HG03039 (cell line): ENCODE measurements at regions not wholly inside any gene's neighbourhood (a gene's known extent, or its start where the extent isn't known, plus 50 kb on each side); places are given as distances from the start of the nearest gene placed in this dataset.

Source experiments
- ATAC-seq: cut with Tn5 transposase; IDR thresholded peaks from one replicate; pipeline ENCODE4 v1.9.1; 2021; ENCODE audit warnings: mild to moderate bottlenecking, moderate library complexity; ENCODE audit not compliant: unreplicated experiment

DNA sequence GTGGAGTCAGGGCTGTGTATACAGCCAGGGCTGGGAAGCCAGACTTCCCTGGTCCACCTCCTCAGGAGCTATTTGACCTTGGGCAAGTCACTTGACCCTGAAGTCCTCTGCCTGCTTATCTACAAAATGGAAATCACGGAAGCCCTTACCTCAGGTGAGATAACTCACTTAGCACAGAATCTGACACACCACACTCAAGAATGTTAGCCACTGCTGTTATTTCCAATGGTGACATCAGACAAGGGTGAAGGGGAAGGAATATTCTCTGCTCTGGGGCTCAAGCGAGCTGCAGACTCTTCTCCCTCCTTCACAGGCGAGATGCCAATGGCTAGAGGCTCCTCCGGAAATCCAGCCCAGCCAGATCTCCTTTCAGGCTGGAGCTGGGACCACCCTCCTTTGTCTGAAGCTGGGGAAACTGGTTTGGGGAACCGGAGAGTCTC lies 189.6 kb downstream of the HAUS1 start:
- no peak for ATAC-seq

DNA sequence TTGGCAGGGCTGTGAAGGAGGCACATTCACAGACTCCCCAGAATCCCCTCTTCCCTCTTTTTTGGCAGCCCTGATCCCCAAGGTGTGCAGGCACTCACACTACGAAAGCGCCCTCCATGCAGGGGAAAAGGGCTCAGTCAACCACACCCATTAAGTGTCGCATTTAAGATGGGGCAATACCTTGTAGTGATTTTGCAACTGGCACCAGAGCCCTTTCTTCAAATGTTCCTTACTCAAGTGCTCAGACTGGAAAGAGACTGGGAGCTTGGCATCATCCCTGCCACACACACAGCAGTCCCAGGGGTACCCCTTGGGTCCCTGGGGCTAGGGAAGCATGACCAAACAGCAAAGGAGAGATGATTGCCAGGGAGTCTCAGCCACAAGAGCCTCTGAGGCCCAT lies 190.1 kb downstream of the HAUS1 start:
- ATAC-seq, result no peak

DNA sequence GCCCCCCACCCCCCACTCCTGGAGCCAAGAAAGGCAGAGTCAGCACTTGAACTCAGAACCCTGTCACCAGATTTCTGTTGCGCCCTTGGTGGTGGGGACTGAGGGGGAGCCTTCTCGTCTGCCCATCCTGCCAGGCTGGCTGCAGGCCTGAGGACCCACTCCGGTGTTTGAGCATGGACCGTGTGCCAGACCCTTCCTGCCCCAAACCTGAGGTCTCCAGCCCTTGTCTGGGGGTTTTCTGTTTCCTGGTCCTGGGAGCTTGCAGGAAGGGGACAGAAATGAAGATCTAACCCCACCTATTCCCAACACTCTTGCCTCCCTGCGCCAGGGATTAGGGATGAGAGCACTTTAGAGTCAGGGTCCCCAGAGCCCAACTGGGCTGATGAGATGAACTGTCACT lies 190.6 kb downstream of the HAUS1 start:
- ATAC-seq, result no peak

DNA sequence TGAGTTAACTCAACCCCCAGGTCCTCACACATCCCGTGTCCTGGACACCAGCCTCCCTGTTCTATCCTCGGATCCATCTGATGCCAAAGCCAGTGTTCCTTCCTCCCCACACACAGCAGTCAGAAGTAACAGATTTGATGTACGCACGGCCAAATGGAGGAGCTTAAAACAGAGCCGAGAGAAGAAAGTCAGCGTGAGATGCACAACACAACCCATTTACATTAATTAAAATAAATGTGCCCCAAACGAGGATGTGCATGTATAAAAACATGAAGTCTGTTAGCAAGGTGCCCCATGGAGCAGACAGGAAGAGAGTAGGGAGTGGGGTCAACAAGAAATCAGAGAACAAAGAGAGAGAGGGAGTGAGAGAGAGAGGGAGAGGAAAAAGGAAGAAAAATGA lies 191.2 kb downstream of the HAUS1 start:
- ATAC-seq, result no peak

DNA sequence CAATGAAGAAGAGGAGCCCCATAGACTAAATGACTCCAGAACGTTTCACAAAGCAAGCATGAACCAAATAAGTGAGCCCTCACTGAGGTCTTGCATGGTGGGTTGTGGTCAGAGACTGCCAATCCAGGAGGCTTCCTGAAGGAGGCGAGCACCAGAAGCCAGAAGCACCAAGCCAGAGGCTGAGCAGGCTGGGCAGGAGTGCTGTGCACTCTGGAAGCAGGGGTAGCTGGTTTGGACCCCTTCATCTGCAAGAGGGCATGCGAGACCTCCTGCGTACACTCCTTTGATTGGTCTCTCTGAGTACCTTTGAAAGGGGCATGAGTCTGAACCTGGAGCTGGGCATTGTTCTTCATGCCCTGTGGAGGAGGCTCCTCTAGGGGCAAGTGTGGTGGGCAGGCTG lies 192.5 kb downstream of the HAUS1 start:
- ATAC-seq, result no peak

DNA sequence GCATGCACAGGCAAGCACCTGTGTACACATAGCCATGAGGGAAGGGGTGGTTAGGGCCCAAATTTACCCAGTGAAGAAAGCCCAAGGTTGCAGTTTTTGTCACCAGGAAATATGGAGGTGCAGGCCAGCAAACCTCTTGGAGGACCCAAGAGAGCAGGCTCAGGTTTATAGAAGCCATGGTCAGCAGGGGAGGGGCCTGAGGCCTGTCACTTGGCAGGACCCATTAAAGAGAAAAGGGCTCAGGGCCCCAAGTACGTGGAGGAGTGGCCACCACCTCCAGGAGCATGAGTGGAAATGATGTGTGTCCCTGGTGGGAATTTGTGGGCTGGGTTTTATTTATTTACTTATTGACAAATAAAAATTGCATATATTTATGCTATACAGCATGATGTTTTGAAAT lies 192.9 kb downstream of the HAUS1 start:
- no peak for ATAC-seq

DNA sequence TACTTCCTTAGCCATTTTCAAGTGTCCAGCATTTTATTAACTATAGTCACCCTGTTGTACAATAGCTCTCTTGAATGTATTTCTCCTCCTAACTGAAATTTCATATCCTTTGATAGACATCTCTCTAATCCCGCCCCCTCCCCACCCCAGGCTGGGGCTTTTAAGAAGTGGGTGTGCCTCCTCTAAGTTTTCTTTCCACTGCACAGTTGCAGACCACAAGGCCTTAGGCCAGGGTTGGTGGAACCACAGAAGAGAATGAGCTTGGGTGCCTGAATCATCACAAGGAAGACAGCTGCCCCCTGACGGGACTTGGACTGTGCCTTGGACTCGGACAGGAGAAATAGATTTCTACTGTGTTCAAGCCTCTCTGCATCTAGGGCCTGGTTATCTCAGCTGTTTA lies 193.4 kb downstream of the HAUS1 start:
- no peak for ATAC-seq

DNA sequence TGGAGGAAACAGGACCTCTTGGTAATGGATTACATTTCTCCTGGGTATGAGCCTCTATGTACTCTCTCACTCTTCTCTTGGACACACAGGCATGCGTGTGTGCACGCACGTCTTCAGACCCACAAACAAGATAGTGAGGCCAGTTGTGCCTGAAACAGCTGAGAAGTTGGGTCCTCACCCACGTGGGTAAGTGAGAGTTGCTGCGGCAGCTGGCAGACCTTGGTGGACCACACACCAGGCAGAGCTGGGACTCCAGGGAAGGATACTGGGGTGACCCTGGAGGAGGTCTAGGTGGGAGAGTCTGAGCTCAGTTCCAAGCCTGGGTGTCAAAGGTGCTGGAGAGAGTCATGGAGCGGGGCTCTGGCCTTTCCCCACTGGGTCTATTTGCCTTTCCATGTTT lies 194.3 kb downstream of the HAUS1 start:
- ATAC-seq, result no peak

DNA sequence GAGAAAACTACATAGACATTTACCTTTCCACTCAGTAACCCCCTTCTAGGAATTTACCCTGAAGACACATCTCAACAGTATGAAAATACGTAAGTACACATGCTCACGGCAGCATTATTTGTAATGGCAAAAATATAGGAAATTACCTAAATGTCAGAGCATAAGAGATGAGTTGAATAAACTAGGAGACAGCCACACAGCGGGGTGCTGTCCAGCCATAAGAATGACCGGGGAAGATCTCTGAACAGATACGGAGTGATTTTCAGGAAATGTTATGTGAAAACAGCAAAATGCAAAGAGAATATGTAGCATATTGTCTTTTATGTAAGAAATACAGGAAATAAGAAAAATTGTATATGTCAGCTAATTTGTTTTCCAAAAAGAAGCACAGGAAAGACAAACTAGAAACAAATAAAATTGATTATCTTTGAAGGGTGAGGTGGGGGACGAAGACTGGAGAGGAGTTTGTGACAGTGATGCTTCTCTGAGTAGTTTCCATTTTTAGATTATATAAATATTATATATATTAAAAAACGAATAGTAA lies 195.4 kb downstream of the HAUS1 start:
- no peak for ATAC-seq

DNA sequence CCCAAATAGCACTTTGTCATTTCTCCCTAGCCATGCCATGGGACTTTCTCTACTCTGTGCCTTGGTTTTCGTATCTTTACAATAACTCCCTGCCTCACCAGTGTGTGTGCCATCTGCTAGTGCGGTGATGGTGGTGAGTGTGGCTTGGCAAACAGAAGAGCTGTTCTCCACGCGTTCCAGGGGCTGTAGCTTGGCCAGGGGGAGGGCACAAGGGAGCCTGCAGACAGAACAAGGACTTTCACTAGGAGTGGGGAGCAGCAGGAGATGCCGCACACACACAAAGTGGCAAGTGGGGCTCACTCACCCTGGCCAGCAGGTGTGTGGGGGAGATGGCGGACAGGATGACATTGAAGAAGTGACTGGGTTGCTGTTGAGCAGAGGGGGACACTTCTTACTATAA lies 196.9 kb downstream of the HAUS1 start:
- ATAC-seq, result no peak

DNA sequence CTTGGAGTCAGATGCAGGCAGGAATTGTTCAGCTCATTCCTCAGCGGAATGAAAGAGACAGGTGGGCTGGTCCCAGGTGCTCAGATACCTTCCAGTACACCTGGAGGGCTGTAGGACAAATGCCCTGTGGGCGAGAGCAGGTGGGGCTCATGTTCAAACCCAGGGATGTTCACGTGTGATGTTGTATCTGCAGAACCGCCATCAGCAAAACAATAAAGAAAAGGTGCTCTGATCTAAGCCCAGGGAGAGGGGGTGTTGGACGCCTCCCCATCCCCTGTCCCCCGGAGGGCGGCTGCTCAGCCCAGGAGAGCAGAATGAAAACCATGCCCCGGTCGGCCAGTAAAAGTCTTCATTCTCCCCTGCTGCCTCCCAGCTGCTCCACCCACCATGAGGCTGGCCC lies 197.4 kb downstream of the HAUS1 start:
- no peak for ATAC-seq

DNA sequence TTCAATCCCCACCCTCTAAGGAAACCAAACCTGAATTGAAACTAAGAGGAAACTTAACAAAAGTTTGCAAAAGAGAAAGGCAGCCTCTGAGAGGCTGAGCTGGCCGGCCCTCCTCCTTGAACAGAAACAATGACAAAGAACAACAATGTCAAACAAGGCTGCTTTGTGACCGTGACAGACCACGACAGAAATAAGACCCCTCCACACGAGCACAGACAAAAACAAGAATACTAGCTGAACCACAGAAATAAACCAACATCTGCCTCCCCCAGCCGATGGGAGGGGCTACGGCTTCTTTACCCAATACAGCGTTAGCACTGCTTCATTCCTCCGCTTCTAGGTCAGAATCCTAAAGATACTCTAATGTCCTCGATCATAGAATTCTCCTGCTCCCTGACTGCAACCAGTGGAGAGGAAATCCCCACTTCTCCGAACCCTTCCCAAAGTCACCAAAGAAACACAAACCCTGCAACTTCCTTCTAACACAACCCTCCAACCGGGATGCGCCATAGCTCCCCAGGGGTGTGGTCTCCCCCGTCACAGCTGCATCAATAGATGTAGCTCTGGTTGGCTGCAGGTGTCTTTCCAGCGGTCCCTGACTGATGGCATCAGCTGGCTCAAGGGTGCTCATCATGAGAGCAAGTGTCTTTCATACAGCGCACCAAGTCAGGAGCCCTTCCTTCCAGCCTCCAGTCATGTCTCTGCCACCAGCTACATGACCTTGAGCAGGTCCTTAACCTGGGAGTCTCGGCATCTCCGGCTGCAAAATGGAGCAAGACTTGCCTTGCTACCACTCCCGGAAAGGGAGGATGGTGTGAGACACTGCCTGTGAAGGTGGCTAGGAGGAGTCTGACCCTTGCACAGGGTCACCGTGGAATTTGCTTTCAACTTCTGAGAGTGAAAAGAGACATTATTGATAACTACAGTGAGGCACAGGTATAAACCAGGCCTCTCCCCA lies 198.6 kb downstream of the HAUS1 start:
- no peak for ATAC-seq

DNA sequence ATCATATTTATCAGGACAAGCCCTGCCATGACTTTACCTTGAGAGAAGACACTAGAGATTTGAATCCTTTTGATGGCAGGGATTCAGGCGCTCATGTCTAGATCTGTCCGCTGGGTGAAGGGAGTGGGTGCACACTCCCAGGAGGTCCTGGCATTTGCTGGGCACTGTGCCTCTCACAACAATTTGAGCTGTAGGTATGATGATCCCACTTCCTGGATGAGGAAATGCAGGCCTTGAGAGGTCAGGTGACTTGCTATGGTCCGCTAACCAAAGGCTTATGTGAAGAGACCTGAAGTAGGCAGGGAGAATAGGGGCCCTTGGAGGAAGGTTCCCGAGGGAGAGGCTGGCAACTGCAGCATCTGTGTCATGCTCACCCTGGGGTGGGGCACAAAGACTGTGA lies 206.1 kb downstream of the HAUS1 start:
- no peak for ATAC-seq

DNA sequence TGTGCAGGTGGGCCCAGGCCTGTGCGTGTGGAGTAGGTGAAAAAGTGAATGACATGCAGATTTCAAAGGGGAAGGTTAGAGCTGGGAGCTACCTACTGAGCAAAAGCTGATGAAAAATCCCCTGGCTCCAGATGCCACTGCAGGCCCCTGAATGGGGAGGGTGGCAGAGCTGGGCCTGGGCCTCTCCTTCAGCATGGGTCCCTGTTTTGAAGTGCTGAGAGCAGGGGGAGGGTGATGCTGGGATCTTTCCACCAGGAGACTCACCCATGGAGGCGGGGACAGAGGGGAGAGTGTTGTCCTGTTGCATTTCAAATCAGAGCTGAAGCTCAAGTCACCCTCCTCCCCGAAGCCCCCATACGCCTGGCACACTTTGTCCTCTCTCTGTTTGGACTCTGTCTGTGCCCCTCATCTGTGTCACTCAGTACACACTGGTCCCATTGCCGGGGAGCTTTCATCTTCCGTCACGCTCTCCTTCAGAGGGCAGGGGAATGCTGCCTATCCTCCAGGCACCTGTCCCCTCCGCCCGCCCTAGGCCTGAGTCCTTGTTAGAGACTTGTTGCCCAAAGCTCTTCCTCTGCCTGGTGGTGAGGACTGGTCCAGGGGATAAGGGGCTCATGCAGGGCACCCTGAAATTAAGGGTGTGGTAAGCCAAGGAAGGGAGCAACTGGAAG lies 206.6 kb downstream of the HAUS1 start:
- ATAC-seq, result no peak

DNA sequence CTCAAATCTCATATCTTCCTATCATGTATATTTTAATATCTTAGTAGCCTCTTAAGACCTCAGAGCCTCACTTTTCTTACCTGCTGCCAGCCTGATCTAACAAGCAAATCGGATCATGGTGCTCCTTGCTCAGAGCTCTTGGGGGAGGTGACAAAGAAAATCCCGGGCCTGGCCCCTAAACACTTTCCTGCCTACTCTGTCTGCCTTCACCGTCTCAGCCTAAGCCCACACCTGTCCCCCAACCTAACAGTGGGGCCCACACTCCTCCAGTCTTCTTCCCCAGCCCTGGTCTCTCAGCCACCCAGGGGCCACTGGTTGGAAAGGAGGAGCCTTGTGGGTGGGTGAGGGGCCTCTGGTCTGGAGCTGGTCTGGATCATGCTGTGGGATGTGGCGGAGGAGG lies 207.3 kb downstream of the HAUS1 start:
- no peak for ATAC-seq

DNA sequence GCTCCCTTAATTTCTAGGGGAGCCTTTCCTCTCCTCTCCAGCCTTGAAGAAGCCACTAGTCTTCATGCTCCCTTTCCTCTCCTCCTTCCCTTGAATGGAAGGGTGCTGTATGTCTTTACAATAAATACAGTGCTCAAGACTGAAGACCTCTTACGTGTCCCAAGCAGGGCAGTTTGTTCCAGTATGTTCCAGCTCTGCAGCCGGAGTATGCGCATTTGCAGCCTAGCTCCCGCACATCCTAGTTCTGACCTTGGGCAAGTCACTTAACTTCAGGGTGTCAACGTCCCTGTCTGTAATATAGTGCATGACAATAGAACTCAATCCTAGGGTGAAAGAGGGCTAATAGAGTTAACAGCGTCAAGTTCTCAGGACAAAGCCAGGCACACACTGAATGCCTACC lies 208.0 kb downstream of the HAUS1 start:
- no peak for ATAC-seq

DNA sequence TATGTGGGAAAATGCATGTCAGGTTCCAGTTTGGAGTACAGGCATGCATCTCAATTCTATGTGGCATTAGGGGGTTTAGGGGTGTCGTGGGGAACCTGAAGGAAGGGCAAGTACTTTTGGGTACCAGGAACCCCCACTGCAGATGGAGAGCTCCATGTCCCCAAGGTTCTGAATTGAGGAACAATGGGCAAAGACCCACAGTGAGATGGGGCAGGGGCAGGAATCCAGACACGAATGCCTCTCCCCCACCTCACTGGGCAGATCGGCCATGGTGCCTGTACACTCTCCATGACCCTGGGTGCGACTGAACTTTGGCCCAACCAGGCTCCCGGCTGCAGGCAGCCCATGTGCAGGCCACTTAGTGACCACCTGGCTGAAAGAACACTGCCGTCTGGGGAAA lies 209.3 kb downstream of the HAUS1 start:
- no peak for ATAC-seq

DNA sequence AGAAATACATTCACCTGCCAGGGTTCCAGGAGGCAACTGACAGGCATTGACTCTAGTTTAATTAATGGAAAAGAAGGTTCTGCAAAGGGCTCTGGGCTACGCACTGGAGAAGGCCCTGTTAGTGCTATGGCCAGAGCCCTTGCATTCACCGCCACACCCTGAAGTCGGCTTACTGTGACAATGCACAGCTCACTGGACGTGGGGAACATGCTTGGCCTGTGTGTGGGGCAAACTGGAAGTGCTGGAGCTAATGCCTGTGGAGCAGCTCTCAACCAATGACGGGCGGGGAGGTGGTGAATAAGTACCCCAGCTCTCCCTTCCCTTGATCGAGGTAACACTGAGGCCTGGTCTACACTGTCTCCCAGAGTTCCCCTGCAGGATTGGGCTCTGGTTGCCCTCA lies 209.8 kb downstream of the HAUS1 start:
- no peak for ATAC-seq

DNA sequence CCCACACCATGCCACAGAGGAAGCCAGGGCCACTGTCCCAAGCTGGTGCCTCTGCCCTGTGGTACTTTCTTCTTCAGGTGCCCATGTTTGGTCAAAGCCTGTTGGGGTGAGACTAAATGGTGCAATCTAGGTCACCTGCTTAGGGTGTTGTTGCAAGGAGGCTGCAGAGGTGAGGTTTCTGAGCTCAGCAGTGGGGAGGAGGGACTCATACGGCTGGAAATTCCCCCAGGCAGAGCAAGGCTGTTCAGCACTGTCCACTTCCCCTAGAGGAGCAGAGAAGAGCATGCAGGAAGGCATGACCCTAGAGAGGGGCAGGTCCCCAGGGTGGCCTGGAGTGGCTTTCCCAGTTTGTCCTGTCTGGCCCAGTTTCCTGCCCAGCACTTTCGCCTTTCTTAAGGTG lies 211.0 kb downstream of the HAUS1 start:
- no peak for ATAC-seq

DNA sequence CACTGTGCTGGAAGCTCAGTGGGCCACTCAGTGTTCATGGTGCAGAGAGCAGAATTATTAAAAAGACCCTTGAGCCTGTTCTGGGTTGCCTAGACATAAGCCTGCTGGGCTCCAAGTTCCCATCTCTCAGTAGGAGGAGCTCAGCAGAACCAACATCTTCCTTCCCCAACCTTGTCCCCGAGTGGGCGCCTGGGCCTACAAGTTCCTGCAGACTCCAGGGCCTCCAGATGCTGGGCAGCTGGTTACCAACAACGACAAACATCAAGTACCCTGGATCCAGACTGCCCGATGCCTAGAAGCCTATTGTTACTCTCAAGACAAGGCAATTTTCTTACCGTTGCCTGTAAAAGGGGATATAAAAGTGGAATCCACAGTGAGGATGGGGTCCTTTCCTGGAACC lies 214.2 kb downstream of the HAUS1 start:
- no peak for ATAC-seq

DNA sequence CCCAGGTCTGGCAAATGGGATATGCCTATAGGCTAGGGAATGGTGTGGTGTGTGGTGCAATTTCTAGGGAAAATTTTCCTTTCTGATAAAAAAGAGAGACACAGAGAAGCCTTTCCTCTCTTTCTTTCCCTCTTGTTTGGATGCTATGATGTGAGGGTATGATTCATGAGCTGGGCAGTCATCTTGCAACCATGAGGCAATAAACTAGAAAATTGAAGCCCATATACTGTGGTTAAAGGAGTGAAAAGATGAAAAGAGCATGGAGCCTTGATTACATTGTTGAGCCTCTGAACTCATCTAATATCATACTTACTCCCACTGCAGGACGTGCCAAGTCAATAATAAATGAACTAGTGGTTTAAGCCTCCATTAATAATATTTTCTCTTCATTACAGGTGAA lies 215.6 kb downstream of the HAUS1 start:
- ATAC-seq, result no peak

DNA sequence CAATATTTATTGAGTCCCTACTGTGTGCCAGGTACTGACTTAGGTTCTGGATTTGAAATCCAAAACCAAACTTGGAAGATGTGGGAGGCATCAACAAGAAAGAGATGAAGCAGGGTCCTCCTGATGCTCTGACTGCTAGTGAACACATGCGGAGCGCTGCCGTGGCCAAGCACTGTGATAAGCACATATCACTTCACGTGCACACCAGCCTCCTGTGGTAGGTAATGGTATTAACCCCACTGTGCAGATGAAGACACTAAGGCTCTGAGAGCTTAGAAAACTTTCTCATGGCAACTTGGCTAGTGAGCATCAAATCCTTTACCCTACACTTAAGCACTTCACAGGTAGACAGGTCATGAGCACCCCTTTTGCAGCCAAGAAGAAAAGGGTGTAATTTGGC lies 216.1 kb downstream of the HAUS1 start:
- no peak for ATAC-seq
